NCI-H69 (cell line): ENCODE measurements at regions not wholly inside any gene's neighbourhood (a gene's known extent, or its start where the extent isn't known, plus 50 kb on each side); places are given as distances from the start of the nearest gene placed in this dataset.

Source experiments
- DNase-seq: peaks from one replicate; lab custom pipeline; 2025; lab: John Stamatoyannopoulos, UW

DNA sequence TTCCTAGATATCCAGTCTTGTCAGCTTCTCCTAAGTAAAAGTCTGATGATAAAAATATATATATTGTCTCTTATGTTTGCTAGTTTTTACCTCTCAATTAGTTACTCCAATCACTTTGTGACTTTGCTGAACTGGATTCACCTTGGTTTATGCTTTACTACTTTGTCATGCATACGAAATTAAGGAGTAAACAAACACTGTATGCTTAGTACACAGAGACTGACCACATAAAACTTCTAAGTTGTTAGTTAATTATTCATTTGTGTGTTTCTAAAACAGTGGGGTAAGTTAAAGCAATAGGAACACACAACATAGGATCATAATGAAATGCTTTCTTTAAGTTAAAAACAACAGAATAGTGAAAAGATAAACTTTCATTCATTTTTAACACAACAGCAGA, 877.3 kb upstream of the MAP3K7 start:
- no peak for DNase-seq

DNA sequence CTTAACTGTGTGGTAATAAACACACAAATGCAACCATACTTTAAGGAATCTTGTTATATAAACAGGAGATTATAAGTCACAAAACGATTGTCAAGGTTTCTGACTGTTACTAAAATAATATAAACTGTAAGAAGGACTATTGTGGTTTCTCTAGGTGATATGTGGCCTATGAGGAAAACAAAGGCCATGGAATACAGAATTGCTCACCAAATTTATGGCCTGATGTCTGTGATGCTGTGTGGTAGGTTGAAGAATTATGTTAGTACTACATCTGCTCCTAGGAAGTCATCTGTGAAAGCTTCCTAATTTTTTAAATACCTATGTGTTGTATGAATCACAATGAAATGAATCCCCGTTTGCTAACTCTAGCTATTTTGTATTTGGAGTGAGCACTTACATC, 875.4 kb upstream of the MAP3K7 start:
- DNase-seq: no peak

DNA sequence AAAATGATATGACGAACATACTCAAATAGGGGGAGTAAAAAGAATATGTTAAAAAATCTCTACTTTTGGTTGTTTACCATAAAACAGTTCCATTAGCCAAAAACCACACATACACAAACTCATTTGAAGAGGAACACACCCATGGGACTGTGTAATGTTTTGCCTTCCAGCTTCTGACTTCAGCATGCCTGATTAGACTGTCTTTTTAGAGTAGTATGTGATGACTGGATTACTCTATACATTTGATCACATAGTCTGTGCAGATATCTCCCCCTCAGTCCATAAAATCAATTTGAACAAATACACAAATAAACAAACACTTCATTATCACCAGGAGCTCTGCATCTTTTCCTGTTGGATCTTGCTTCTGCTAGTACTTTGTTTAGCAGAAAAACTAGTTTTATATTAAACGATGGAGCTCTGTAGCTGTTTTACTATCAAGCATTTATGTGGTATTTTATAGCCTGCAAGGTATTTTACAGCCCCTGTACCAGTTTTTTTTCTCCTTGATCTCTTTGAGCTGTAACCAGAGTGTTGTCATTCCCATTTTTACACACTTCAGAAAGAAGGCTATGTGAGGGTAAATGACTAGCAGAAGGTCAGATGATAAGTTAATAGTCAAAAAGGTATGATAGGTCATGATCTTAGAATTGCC, 866.5 kb upstream of the MAP3K7 start:
- DNase-seq: no peak

- no peak for DNase-seq
Observed at GRCh38 chr6:91449539-91449938, 862.7 kb upstream of the MAP3K7 start.

GRCh38 chr6:91447530-91448254, 860.8 kb upstream of the MAP3K7 start:
- DNase-seq: no peak

DNA sequence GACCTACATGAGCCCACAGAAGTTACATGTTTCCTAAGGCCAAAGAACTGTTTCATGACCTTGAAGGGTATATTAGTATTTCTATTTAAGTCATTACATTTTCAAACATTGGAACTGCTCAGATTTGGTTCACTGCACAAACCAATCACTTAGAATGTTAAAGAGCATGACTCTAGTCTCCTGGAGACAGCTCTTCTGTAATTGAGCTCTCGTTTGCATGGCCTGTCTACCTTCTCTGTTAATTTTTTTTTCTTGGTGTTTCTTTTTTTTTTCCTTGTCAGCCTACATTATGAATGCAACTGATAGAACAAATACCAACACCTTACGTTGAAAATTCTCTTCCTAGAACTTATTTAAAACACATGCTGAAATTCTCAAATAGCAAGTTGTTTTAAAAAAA, 860.2 kb upstream of the MAP3K7 start:
- DNase-seq: no peak

- DNase-seq: no peak
Observed at GRCh38 chr6:91443405-91443804, 856.5 kb upstream of the MAP3K7 start.

DNA sequence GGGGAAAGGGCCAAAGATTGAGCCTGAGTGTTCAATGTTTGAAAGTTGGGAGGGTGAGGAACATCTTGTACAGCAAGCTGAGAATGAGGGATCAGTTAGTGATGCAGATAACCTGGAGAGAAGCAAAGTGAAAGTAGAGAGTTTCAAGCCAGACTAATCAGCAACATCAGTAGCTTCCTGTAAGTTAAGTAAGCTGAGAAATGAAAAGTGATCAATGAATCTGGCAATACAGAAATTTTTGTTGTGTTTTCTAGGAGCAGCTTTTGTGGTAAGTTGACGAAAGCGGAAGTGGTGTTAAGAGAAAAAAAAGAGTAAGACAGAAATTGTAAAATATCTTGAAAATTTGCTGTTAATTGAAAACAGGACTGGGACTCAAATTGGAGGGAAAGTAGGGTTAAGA, 855.5 kb upstream of the MAP3K7 start:
- DNase-seq: no peak

GRCh38 chr6:91438570-91438969, 851.7 kb upstream of the MAP3K7 start:
- DNase-seq: no peak

GRCh38 chr6:91437315-91437729, 850.5 kb upstream of the MAP3K7 start:
- peak; percentile 19 for DNase-seq

- no peak for DNase-seq
Observed at GRCh38 chr6:91436448-91436847, 849.6 kb upstream of the MAP3K7 start.

GRCh38 chr6:91435630-91436029, 848.8 kb upstream of the MAP3K7 start:
- DNase-seq: no peak

GRCh38 chr6:91434576-91434975, 847.7 kb upstream of the MAP3K7 start:
- DNase-seq: no peak

DNA sequence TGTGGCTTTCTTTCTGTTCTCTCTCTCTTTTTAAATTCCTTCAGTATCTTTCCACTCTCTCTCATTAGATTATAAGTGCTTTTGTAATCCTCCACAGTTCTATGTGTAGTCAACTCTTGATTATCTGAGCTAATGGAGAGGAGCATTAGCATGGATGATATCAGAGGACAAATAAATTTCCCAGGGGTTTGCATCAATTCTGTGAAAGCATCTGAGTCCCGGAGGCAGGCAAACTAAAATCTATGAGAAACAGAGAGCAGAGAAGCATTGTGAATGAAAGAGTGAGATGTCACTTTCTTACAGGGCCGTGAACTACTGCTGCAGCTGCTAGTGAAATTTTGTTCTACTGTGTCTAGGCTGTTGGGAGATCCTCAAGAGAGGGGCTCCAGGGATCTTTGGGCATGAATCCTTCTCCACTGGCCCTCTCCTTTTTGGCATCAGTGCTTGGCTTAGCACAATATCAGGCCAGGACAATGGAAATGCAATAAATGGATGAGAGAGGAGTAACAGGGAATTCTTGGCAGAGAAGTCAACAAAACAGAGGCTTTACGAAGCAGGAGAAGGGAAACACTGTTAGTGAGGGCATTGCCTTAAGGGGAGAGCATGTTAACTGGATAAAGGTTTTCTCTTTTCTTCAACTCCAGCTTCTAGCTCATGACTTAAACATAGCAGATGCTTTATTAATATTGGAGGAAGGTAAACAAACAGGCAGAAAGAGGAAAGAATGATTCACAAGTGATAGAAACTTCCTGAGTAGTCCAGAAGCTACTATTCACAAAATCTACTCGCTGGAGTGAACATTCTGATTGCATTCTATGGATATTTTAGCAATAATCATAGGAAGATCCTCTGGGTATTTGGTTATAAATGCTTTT, 847.0 kb upstream of the MAP3K7 start:
- DNase-seq: no peak

DNA sequence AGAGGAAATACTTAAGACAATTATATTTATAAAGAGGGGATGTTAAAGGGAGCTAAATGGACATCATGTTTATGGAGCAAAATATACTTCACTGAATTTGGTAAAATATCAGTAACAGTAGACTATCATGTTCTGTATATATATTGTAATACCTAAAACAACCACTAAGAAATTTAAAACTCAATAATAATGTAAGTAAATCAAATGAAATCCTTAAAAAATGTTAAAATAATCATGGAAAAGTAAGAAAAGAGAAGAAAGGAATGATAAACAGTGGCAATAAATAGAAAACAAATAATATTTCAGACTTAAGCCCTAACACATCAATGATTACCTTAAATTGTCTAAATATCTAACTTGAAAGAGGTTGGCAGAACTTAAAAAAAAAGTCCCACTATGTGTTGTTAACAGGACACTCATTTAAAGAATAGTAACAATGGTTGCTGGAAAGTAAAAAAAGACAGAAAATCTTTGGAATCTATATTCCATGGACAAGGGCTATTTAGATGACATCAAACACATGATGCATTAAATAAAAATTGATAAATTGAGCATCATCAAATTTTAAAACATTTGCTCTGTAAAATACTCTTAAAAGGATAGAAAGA, 842.2 kb upstream of the MAP3K7 start:
- no peak for DNase-seq

DNA sequence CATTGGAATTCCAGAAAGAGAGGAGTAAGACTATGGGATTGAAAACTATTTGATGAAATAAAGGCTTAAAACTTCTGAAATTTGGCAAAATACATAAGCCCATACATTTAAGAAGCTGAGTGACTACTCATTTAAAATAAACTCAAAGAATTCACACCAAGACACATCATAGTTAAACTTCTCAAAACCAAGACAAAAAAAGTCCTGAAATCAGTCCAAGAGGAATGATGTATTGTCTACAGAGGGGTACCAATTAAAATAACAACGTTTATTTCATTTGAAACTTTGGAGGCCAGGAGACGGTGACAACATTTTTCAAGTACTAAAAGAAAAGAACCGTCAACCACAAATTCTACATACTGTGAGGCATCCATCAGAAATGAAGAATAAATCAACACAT, 841.4 kb upstream of the MAP3K7 start:
- DNase-seq: no peak

DNA sequence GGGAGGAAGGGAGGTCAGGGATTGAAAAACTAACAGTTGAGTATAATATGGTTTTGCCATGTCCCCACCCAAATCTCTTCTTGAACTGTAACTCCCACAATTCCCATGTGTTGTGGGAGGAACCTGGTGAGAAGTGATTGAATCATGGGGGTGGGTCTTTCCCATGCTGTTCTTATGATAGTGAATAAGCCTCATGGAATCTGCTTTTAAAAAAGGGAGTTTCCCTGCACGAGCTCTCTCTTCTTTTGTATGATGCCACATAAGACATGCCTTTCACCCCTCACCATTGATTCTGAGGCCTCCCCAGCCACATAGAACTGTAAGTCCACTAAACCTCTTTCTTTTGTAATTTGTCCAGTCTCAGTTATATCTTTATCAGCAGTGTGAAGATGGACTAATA, 833.4 kb upstream of the MAP3K7 start:
- DNase-seq: no peak

DNA sequence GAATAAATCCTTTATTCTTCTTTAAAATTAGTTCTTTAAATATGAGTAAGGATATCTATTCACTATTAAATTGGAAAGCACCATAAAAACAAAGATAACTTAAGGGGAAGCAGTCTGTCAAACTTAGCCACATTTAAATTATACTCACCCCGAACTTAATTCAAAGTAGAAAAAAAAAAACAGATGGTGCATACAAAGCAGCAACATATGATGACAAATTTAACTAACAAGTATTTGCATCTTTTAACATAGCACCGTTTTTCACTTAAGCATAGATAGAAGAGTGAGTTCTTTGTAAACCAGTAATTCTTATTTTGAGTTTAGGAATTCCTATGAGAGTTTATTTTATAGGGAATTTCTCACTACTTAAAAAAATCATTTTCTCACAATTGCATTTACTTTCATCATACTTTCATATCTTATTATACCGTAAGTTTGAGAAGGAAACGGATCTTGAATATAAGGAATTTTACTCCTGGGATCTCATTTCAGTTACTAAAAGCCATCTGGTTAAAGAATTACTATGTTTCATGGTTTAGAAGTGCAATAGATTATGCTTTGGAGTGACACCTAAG, 828.2 kb upstream of the MAP3K7 start:
- no peak for DNase-seq

GRCh38 chr6:91412532-91412931, 825.7 kb upstream of the MAP3K7 start:
- DNase-seq: no peak

GRCh38 chr6:91407706-91408105, 820.8 kb upstream of the MAP3K7 start:
- no peak for DNase-seq

- no peak for DNase-seq
Observed at GRCh38 chr6:91392951-91393350, 806.1 kb upstream of the MAP3K7 start.
